ENCODE measurements at regions not wholly inside any gene's neighbourhood (a gene's known extent, or its start where the extent isn't known, plus 50 kb on each side); places are given as distances from the start of the nearest gene placed in this dataset.

- no peaks in the 10 kb centered on the region for H3K9me3 ChIP-seq (ENCODE audit: severe bottlenecking)
- H3K27ac ChIP-seq (ENCODE audit: poor library complexity, severe bottlenecking), result no peak overlapping the region
- no peak overlapping the region for H3K4me3 ChIP-seq (ENCODE audit: severe bottlenecking)
- H3K4me1 ChIP-seq (ENCODE audit: insufficient read depth, poor library complexity, severe bottlenecking), result no peaks in the 10 kb centered on the region
- DNase-seq (ENCODE audit: low spot score), result no peak
- no peaks in the 10 kb centered on the region for H3K36me3 ChIP-seq (ENCODE audit: low read depth)
- no peak for ATAC-seq (ENCODE audit: low read depth)
- TF ChIP-seq CTCF (IDR thresholded peaks at IDR 0.05; ENCODE audit: poor library complexity, severe bottlenecking), result no peak
- peaks cover 3% of the 10 kb centered on the region for H3K27me3 ChIP-seq (ENCODE audit: insufficient read depth, poor library complexity, severe bottlenecking)
Observed at GRCh38 chr7:156143683-156144082, 331.4 kb upstream of the SHH start.

GRCh38 chr7:156143158-156143557 is 330.9 kb upstream of the SHH start:
- Histone ChIP-seq H3K4me1 (ENCODE audit: insufficient read depth, poor library complexity, severe bottlenecking) (no peaks in the 10 kb centered on the region), H3K9me3 (ENCODE audit: severe bottlenecking) (no peaks in the 10 kb centered on the region), H3K27ac (ENCODE audit: poor library complexity, severe bottlenecking) (no peak overlapping the region), H3K36me3 (ENCODE audit: low read depth) (no peaks in the 10 kb centered on the region), H3K4me3 (ENCODE audit: severe bottlenecking) (no peak overlapping the region), H3K27me3 (ENCODE audit: insufficient read depth, poor library complexity, severe bottlenecking) (peaks cover 3% of the 10 kb centered on the region)
- no peak for DNase-seq (ENCODE audit: low spot score)
- no peak for ATAC-seq (ENCODE audit: low read depth)
- no peak for TF ChIP-seq CTCF (IDR thresholded peaks at IDR 0.05; ENCODE audit: poor library complexity, severe bottlenecking)

- no peak for TF ChIP-seq CTCF (IDR thresholded peaks at IDR 0.05; ENCODE audit: poor library complexity, severe bottlenecking)
- Histone ChIP-seq H3K36me3 (ENCODE audit: low read depth) (no peaks in the 10 kb centered on the region), H3K4me3 (ENCODE audit: severe bottlenecking) (no peak overlapping the region), H3K27ac (ENCODE audit: poor library complexity, severe bottlenecking) (no peak overlapping the region), H3K4me1 (ENCODE audit: insufficient read depth, poor library complexity, severe bottlenecking) (no peaks in the 10 kb centered on the region), H3K27me3 (ENCODE audit: insufficient read depth, poor library complexity, severe bottlenecking) (peaks cover 3% of the 10 kb centered on the region), H3K9me3 (ENCODE audit: severe bottlenecking) (no peaks in the 10 kb centered on the region)
- no peak for DNase-seq (ENCODE audit: low spot score)
- no peak for ATAC-seq (ENCODE audit: low read depth)
Observed at GRCh38 chr7:156141941-156142340, 329.7 kb upstream of the SHH start.

GRCh38 chr7:156140896-156141295 is 328.6 kb upstream of the SHH start:
- Histone ChIP-seq H3K4me1 (ENCODE audit: insufficient read depth, poor library complexity, severe bottlenecking) (no peaks in the 10 kb centered on the region), H3K9me3 (ENCODE audit: severe bottlenecking) (no peaks in the 10 kb centered on the region), H3K36me3 (ENCODE audit: low read depth) (no peaks in the 10 kb centered on the region), H3K27ac (ENCODE audit: poor library complexity, severe bottlenecking) (no peak overlapping the region), H3K4me3 (ENCODE audit: severe bottlenecking) (no peak overlapping the region), H3K27me3 (ENCODE audit: insufficient read depth, poor library complexity, severe bottlenecking) (peaks cover 6% of the 10 kb centered on the region)
- ATAC-seq (ENCODE audit: low read depth) (no peak), DNase-seq (ENCODE audit: low spot score) (no peak)
- no peak for TF ChIP-seq CTCF (IDR thresholded peaks at IDR 0.05; ENCODE audit: poor library complexity, severe bottlenecking)

GRCh38 chr7:156140447-156140846 is 328.2 kb upstream of the SHH start:
- no peaks in the 10 kb centered on the region for H3K36me3 ChIP-seq (ENCODE audit: low read depth)
- H3K4me3 ChIP-seq (ENCODE audit: severe bottlenecking), result no peak overlapping the region
- no peaks in the 10 kb centered on the region for H3K4me1 ChIP-seq (ENCODE audit: insufficient read depth, poor library complexity, severe bottlenecking)
- peaks cover 6% of the 10 kb centered on the region for H3K27me3 ChIP-seq (ENCODE audit: insufficient read depth, poor library complexity, severe bottlenecking)
- H3K27ac ChIP-seq (ENCODE audit: poor library complexity, severe bottlenecking), result no peak overlapping the region
- no peak for ATAC-seq (ENCODE audit: low read depth)
- no peak for TF ChIP-seq CTCF (IDR thresholded peaks at IDR 0.05; ENCODE audit: poor library complexity, severe bottlenecking)
- DNase-seq (ENCODE audit: low spot score), result no peak
- H3K9me3 ChIP-seq (ENCODE audit: severe bottlenecking), result no peaks in the 10 kb centered on the region

All from RWPE2 (cell line).